Nephron (organoid): ENCODE measurements at regions not wholly inside any gene's neighbourhood (a gene's known extent, or its start where the extent isn't known, plus 50 kb on each side); places are given as distances from the start of the nearest gene placed in this dataset.

ENCODE experiments used
- H3K27ac Mint-ChIP-seq, 3 experiments: 2 replicates each; pipeline ENCODE4 v1.8.0; 2020; ENCODE audit warnings: mixed read lengths in 3 of 3, mild to moderate bottlenecking in 2 of 3, moderate library complexity in 1 of 3
- H3K27me3 Mint-ChIP-seq: 2 replicates; pipeline ENCODE4 v1.8.0; 2021; ENCODE audit warnings: low read depth, mild to moderate bottlenecking, moderate library complexity, mixed read lengths
- H3K36me3 Mint-ChIP-seq: 2 replicates; pipeline ENCODE4 v1.8.0; 2020; ENCODE audit warnings: low read depth, mixed read lengths
- H3K4me1 Mint-ChIP-seq: 2 replicates; pipeline ENCODE4 v1.8.0; 2020; ENCODE audit warnings: mixed read lengths
- H3K4me3 Mint-ChIP-seq, 3 experiments: 2 replicates each; pipeline ENCODE4 v1.8.0; 2020; ENCODE audit warnings: mild to moderate bottlenecking in 3 of 3, mixed read lengths in 3 of 3, moderate library complexity in 2 of 3
- H3K9me3 Mint-ChIP-seq: 2 replicates; pipeline ENCODE4 v1.8.0; 2020; ENCODE audit warnings: mixed read lengths
- TF ChIP-seq, protein P1 (sequence below), 3 experiments: fragments of 200-600 bp; sonication (generic); IDR thresholded peaks; one replicate each; pipeline ENCODE4 v1.5.0; 2021; ENCODE audit warnings: antibody characterized with exemption in 3 of 3; ENCODE audit not compliant: unreplicated experiment in 3 of 3

DNA sequence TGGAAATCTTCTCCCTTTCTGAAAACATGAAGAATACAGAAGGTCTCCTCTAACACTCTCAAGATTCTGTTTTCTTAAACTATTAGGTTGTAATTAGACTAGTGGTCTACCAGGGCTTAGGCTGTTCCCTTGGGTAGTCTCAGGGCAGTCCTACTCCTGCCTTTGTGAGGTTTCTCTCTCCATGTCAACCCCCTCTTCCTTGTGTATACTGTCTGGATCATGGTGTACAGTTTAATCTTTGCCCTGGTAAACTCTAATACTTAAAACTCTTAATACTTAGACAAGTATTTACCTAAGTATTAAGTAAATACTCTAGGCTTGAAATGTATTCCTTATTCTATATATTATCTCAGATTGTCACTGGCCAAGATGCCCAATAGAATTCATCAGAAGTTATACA lies 480.3 kb upstream of the TNP1 start:
- TF ChIP-seq, protein P1, sequence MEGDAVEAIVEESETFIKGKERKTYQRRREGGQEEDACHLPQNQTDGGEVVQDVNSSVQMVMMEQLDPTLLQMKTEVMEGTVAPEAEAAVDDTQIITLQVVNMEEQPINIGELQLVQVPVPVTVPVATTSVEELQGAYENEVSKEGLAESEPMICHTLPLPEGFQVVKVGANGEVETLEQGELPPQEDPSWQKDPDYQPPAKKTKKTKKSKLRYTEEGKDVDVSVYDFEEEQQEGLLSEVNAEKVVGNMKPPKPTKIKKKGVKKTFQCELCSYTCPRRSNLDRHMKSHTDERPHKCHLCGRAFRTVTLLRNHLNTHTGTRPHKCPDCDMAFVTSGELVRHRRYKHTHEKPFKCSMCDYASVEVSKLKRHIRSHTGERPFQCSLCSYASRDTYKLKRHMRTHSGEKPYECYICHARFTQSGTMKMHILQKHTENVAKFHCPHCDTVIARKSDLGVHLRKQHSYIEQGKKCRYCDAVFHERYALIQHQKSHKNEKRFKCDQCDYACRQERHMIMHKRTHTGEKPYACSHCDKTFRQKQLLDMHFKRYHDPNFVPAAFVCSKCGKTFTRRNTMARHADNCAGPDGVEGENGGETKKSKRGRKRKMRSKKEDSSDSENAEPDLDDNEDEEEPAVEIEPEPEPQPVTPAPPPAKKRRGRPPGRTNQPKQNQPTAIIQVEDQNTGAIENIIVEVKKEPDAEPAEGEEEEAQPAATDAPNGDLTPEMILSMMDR (IDR thresholded peaks at IDR 0.05; ENCODE audit: unreplicated experiment in 3 of 3) = no peak
- Mint-ChIP-seq H3K4me1 (peaks cover 30% of the 10 kb centered on the region), H3K4me3 (no peak overlapping the region), H3K27ac (no peak overlapping the region), H3K36me3 (no peaks in the 10 kb centered on the region), H3K27me3 (no peaks in the 10 kb centered on the region), H3K9me3 (peaks cover 2% of the 10 kb centered on the region)

DNA sequence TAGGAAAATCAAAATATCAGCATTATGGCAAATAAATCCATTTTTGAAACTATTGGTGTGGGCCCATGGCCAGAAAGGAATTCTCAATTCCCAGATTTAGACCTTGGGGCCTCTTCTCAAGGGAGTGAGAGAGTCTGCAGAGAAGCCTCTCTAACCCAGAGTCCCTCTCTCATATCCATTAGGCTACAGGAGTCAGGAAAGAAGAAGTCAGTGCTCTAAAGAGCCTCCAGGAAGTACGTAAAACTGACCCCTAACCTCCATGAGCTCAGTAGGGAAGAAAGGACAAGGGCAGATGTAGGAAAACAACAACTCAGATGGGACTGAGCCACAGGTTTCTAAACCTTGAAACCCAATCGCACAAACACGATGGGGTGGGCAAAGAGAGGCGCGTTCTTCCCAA lies 479.9 kb upstream of the TNP1 start:
- peaks cover 35% of the 10 kb centered on the region for H3K4me1 Mint-ChIP-seq
- TF ChIP-seq, protein P1 (IDR thresholded peaks at IDR 0.05; ENCODE audit: unreplicated experiment in 3 of 3) = no peak

DNA sequence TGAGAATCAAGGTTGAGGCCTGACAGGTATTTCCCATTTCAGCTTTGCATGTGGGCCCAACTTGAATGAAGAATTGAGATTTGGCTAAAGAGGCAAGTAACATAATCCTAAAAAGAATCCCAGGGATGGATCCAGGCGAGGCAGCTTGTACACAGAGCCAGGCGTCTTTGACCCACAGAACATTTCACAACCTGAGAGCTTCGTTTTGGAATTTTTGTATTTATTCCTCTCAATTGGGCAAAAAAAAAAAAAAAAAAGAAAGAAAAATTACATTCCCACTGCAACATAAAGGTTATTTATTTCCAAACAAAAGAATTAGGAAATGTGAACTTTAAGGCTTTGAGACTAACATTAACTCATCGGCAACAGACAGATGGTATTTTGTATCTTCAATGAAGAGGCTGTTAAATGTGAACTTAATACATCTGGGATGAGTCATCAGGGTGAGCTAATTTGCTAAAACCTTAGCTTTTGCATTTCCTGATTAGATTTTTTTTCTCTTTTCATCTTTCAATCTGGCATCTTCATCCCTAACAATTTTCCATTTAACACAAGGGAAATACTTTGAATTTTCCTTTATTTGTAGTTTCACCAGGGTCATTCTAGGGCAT lies 478.5 kb upstream of the TNP1 start:
- peaks cover 45% of the 10 kb centered on the region for H3K4me1 Mint-ChIP-seq
- H3K27ac Mint-ChIP-seq = peak overlapping the region in 1 of 3 experiments; percentile 37
- no peak overlapping the region for H3K4me3 Mint-ChIP-seq
- no peaks in the 10 kb centered on the region for H3K27me3 Mint-ChIP-seq
- TF ChIP-seq, protein P1 (IDR thresholded peaks at IDR 0.05; ENCODE audit: unreplicated experiment in 3 of 3) = no peak
- H3K36me3 Mint-ChIP-seq = no peaks in the 10 kb centered on the region
- no peaks in the 10 kb centered on the region for H3K9me3 Mint-ChIP-seq

More for the DNA sequence above, 479.9 kb upstream of the TNP1 start:
- peak overlapping the region in 2 of 3 experiments; percentile 16 to 37 for H3K27ac Mint-ChIP-seq
- H3K4me3 Mint-ChIP-seq = no peak overlapping the region
- no peaks in the 10 kb centered on the region for H3K27me3 Mint-ChIP-seq
- H3K36me3 Mint-ChIP-seq = no peaks in the 10 kb centered on the region
- no peaks in the 10 kb centered on the region for H3K9me3 Mint-ChIP-seq

GRCh38 chr2:217337771-217338170 lies 477.9 kb upstream of the TNP1 start:
- TF ChIP-seq, protein P1 (IDR thresholded peaks at IDR 0.05; ENCODE audit: unreplicated experiment in 3 of 3) = no peak
- Mint-ChIP-seq H3K27me3 (no peaks in the 10 kb centered on the region), H3K4me1 (peaks cover 50% of the 10 kb centered on the region), H3K36me3 (no peaks in the 10 kb centered on the region), H3K9me3 (no peaks in the 10 kb centered on the region), H3K27ac (peak overlapping the region in 2 of 3 experiments; percentile 21 to 37), H3K4me3 (no peak overlapping the region)

- Mint-ChIP-seq H3K36me3 (no peaks in the 10 kb centered on the region), H3K27me3 (no peaks in the 10 kb centered on the region)
Observed at GRCh38 chr2:217336694-217337093, 476.8 kb upstream of the TNP1 start.

More at GRCh38 chr2:217336694-217337093, 476.8 kb upstream of the TNP1 start:
- Mint-ChIP-seq H3K4me1 (peaks cover 59% of the 10 kb centered on the region), H3K9me3 (no peaks in the 10 kb centered on the region), H3K4me3 (no peak overlapping the region), H3K27ac (no peak overlapping the region)
- TF ChIP-seq, protein P1 (IDR thresholded peaks at IDR 0.05; ENCODE audit: unreplicated experiment in 3 of 3) = no peak
